ENCODE measurements at regions not wholly inside any gene's neighbourhood (a gene's known extent, or its start where the extent isn't known, plus 50 kb on each side); places are given as distances from the start of the nearest gene placed in this dataset.

GRCh38 chr9:100674419-100675122, 96.7 kb downstream of the CAVIN4 start:
- no peak for TF ChIP-seq REST (IDR thresholded peaks at IDR 0.05; ENCODE audit: low read depth, low read length)
- TF ChIP-seq PBX3 (IDR thresholded peaks at IDR 0.05): no peak
- TF ChIP-seq CTCF (IDR thresholded peaks at IDR 0.05): no peak
- no peak for TF ChIP-seq EZH2phosphoT487 (IDR thresholded peaks at IDR 0.05; ENCODE audit: borderline replicate concordance, low read depth)
- no peak for TF ChIP-seq POLR2AphosphoS5 (IDR thresholded peaks at IDR 0.05; ENCODE audit: low read depth, low read length)
- TF ChIP-seq EP300 (IDR thresholded peaks at IDR 0.05; ENCODE audit: borderline replicate concordance in 1 of 2, low read depth in 1 of 2, low read length in 1 of 2): no peak
- no peak for TF ChIP-seq RCOR1 (IDR thresholded peaks at IDR 0.05; ENCODE audit: low read length)
- no peak for TF ChIP-seq JUND (IDR thresholded peaks at IDR 0.05)
- no peak for TF ChIP-seq SIN3A (IDR thresholded peaks at IDR 0.05; ENCODE audit: borderline replicate concordance, low read depth, low read length)
- no peak for TF ChIP-seq RAD21 (IDR thresholded peaks at IDR 0.05; ENCODE audit: low read length)
- no peak for TF ChIP-seq TAF1 (IDR thresholded peaks at IDR 0.05; ENCODE audit: borderline replicate concordance, low read depth, low read length)

Data from SK-N-SH (cell line).